ENCODE measurements at regions not wholly inside any gene's neighbourhood (a gene's known extent, or its start where the extent isn't known, plus 50 kb on each side); places are given as distances from the start of the nearest gene placed in this dataset.

GRCh38 chr11:115080923-115081680, 402.8 kb downstream of the NXPE2 start:
- no peak for DNase-seq (ENCODE audit: low spot score)

- no peak for DNase-seq (ENCODE audit: low spot score)
Measured at GRCh38 chr11:115081972-115082371, 403.6 kb downstream of the NXPE2 start.

- DNase-seq (ENCODE audit: low spot score), result no peak
Measured at GRCh38 chr11:115083144-115083806, 404.9 kb downstream of the NXPE2 start.

GRCh38 chr11:115084231-115084630, 405.9 kb downstream of the NXPE2 start:
- no peak for DNase-seq (ENCODE audit: low spot score)

DNA sequence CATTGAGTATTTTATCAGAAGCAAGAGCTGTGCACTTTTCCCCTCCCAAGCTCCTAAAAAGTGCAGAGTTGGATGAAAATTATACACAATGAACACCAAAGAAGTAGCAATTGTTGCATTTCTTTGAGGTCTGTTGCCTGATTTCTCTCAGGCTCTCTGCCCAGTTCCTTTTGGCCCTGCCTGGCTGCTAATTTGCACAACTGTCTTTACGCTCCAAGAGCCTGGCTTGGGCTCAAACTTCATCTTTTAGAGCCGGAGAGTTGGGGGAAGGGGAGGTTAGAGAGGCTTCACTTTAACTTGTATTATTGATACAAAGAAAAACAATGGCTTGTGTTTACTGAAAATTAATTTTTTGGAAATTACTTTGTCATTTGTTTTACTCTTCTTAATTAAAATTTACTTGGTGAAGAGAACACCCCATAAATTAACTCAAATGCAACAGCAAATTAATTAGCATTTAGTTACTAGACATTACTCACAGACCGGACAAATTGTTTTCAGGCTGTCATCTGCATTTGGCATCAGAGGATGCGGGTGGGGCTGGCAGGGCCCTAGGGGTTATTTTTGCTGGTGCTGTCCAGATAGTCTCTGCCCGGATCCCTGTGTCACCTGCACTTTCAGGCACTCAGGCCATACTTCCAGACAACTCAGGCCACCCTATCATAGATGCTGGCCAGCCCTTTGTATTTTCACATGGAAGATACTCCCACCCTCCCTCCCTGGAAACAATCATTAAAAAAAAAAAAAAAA, 407.3 kb downstream of the NXPE2 start:
- DNase-seq (ENCODE audit: low spot score), result no peak

GRCh38 chr11:115087791-115088190, 409.5 kb downstream of the NXPE2 start:
- no peak for DNase-seq (ENCODE audit: low spot score)

- no peak for DNase-seq (ENCODE audit: low spot score)
Measured at GRCh38 chr11:115092516-115092915, 411.7 kb downstream of the CADM1 start.

- DNase-seq (ENCODE audit: low spot score), result no peak
Measured at GRCh38 chr11:115097796-115098408, 406.3 kb downstream of the CADM1 start.

- no peak for DNase-seq (ENCODE audit: low spot score)
Measured at GRCh38 chr11:115100706-115101105, 403.5 kb downstream of the CADM1 start.

- DNase-seq (ENCODE audit: low spot score), result peak; percentile 21
Measured at GRCh38 chr11:115103921-115104320, 400.3 kb downstream of the CADM1 start.

DNA sequence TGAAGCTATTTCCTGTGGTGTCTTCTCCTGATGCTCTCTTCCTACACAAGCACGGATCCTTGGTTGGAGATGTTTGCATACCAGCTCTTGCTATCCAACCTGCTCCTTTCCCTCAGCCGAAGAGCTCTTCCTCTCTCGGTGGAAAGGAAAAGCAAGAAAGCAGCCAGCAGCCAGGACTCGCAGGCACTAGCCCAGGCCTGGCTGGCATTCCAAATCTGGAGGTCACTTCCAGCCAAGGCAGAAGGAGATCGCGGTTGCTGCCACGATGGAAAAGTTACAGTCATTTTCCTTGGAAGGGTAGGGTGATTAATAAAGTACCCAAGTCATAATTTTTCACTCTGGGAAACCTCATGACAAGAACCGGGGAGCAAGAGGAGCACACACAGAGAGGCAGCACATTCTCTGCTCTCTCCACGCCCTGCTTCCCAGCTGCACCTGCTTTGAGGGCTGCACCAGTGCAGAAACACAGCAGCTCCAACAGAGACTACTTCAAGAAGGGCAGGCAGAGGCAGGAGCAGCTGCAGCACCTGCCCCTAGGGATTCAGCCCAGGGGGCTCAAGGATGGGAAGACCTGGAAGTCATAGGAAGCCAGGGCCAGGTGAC, 399.3 kb downstream of the CADM1 start:
- no peak for DNase-seq (ENCODE audit: low spot score)

- DNase-seq (ENCODE audit: low spot score), result no peak
Measured at GRCh38 chr11:115111066-115111465, 393.1 kb downstream of the CADM1 start.

DNA sequence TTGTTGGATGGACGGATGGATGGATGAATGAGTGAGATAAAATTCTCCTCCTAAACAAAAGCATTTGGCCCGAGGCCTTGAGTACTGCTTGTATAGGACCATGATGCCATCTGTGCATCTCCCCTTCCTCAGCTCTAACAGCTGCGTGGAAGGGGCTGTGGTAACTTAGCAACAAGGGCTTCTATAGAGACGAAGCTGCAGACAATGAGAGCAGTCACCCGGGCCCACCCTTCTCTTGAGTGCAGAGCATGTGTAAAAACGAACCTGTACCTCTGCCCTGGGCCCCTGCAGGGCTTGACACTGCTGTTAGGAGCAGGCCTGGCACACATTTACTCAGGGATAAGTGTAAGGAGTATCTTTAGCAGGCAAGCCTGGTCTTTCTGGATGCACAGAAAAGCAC, 391.5 kb downstream of the CADM1 start:
- DNase-seq (ENCODE audit: low spot score), result no peak

DNA sequence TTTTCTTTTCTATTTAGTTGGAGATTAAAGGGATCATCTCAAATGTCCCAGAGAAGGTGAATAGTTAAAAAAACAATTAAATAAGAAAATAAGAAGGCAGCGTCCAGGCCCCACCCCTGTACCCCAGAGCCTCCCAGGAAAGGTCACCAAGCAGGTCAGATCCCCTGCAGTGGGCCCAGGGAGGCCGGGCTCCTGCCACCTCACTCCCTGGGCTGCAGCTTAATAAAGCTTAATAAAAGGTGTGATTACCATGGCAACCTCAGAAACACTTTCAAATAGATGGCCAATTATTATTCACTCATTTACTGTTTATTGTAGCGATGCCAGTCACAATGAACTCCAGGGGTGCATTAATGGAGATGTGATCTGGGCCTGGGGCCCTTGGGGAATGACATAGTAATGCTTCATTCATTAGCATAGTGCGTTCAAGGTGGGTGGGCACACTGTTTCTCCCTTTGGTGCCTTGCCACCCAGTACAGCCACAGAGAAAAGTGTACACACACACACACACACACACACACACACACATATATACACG, 386.2 kb downstream of the CADM1 start:
- DNase-seq (ENCODE audit: low spot score), result no peak

DNA sequence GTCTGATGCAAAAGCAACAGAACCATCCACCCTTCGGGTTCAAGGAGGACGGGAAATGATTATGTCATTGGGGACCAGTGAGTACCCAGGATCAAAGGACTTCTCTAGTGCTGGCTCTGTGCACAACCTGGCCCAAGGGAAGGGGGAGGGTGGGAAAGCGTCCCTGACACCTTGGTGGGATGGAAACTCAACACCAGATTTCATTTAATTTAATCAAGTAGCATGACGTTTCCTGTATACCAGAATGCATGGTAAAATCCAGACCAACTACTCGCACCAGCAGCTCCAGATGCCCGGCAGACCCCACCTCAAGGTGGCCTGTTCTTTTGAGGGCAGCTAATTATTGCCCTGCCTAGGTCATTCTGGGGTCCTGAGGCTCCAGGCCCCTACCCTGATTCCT, 385.1 kb downstream of the CADM1 start:
- no peak for DNase-seq (ENCODE audit: low spot score)
